ENCODE measurements at regions not wholly inside any gene's neighbourhood (a gene's known extent, or its start where the extent isn't known, plus 50 kb on each side); places are given as distances from the start of the nearest gene placed in this dataset.
"Not testable (repeated sequence)": the region's sequence is repeated elsewhere in the genome, so short reads cannot be mapped to it uniquely, and the experiment has no call there.

DNA sequence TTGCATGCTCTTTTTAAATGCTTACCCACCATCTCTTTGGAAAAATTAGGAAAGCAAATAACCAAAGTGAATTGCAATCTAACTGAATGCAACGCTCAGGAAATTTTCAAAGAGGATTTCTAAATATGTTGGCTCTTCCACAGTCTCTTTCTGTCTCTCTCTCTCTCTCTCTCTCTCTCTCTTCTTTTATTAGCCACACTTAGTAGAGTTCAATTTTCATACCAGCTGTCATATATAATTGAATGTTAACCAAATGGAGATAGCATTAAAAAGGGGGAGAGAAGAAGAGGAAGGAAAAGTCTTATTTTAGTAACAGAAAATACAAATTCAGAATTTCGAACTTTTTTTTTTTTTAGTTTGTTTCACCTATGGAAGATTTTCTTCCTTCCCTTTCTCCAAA, 235.9 kb upstream of the GBE1 start:
- DNase-seq (ENCODE audit: low read depth): no peak
- no peak for TF ChIP-seq CTCF (conservative IDR thresholded peaks at IDR 0.05; ENCODE audit: control insufficient read depth, insufficient read depth, low read depth, low read length)
- H3K4me3 ChIP-seq (ENCODE audit: control insufficient read depth, low read depth, low read length): no peak overlapping the region

DNA sequence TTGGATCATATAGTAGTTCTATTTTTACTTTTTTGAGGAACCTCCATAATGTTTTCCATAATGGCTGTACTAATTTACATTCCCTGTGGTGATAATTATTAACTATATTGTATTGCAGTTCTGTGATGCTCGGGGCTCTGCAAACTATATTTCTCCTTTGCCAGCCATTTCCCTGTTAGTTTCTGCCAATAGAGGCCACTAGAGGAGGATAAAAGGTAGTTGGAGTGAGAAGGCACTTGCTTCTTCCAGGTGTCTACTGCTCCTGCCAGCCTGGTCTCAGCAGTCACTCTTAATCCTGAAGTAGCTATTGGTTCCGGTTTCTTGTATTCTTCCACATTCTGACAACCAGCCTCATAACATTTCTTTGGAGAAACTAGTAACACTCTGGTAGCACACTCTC, 233.9 kb upstream of the GBE1 start:
- TF ChIP-seq CTCF (conservative IDR thresholded peaks at IDR 0.05; ENCODE audit: control insufficient read depth, insufficient read depth, low read depth, low read length): no peak
- H3K4me3 ChIP-seq (ENCODE audit: control insufficient read depth, low read depth, low read length): no peak overlapping the region

GRCh38 chr3:81989758-81990157, 228.3 kb upstream of the GBE1 start:
- no peak overlapping the region for H3K4me3 ChIP-seq (ENCODE audit: control insufficient read depth, low read depth, low read length)
- DNase-seq (ENCODE audit: low read depth): no peak
- no peak for TF ChIP-seq CTCF (conservative IDR thresholded peaks at IDR 0.05; ENCODE audit: control insufficient read depth, insufficient read depth, low read depth, low read length)

More for the DNA sequence above, 233.9 kb upstream of the GBE1 start:
- no peak for DNase-seq (ENCODE audit: low read depth)

GRCh38 chr3:81989274-81989673, 227.8 kb upstream of the GBE1 start:
- no peak overlapping the region for H3K4me3 ChIP-seq (ENCODE audit: control insufficient read depth, low read depth, low read length)
- no peak for DNase-seq (ENCODE audit: low read depth)
- TF ChIP-seq CTCF (conservative IDR thresholded peaks at IDR 0.05; ENCODE audit: control insufficient read depth, insufficient read depth, low read depth, low read length): no peak

- H3K4me3 ChIP-seq (ENCODE audit: control insufficient read depth, low read depth, low read length); DNase-seq (ENCODE audit: low read depth): not testable (repeated sequence)
Measured at GRCh38 chr3:81987412-81987811, 226.0 kb upstream of the GBE1 start.

DNA sequence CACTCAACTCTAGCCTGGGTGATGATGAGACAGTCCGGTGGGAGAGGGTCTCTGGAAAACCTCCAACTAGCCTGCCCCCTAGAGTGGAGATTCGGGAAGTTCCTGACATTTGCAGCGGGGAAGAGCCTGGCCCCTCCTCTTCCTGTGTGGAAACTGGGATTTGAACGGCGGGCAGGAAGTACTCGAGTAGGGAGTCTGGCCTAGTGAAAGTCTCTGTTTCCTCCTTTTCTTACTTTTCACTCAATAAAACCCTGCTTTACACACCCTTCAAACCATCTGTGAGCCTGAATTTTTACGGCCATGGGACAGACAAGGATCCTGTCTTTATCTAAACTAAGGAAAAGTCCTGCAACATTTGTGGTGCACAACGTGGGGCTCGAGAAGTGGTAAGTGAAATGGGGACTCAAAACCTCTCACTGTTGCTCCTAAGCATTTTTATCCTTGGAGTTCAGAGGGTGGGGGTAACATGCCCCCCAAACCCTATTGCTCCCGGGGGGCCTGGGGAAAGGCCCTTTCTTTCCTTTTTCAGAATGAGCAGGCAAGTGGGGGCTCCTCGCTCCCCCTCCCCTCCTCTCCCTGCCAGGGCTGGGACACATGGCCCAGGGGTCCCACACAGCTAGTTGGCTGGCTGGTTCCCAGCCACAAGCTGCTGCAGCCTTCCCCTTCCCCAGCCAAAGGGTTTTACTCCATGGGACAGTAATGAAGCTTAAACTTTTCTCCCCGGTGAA, 224.7 kb upstream of the GBE1 start:
- no peak for DNase-seq (ENCODE audit: low read depth)
- no peak for TF ChIP-seq CTCF (conservative IDR thresholded peaks at IDR 0.05; ENCODE audit: control insufficient read depth, insufficient read depth, low read depth, low read length)
- no peak overlapping the region for H3K4me3 ChIP-seq (ENCODE audit: control insufficient read depth, low read depth, low read length)

DNA sequence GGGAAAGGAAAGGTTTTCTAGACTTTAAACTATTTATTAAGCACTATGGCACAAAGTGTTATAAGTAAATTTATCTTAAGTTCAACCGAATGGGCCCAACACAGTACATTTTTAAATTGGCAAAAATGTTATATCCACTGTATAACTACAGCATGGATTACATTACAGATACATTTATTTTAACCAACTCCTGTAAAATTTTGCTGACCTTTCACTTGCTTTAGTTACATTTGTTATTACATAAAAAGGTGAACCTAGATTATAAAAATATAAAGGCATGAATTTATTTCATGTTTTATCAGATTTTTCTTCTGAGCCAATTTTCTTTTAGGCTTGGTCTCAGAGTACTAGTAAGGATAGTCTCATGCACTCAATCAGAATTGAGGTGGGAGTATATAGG, 221.9 kb upstream of the GBE1 start:
- no peak for DNase-seq (ENCODE audit: low read depth)
- no peak overlapping the region for H3K4me3 ChIP-seq (ENCODE audit: control insufficient read depth, low read depth, low read length)
- TF ChIP-seq CTCF (conservative IDR thresholded peaks at IDR 0.05; ENCODE audit: control insufficient read depth, insufficient read depth, low read depth, low read length): no peak

Measured in fibroblast of mammary gland (primary cell).